Neural crest cell (in vitro differentiated cells): ENCODE measurements at regions not wholly inside any gene's neighbourhood (a gene's known extent, or its start where the extent isn't known, plus 50 kb on each side); places are given as distances from the start of the nearest gene placed in this dataset.

ENCODE experiments used
- DNase-seq: peaks from one replicate; pipeline ENCODE4 v3.0.0; 2021; ENCODE audit warnings: low read depth, mixed read lengths, low spot score
- H3K27ac Mint-ChIP-seq: one replicate; pipeline ENCODE4 v1.8.0; 2021; ENCODE audit warnings: mild to moderate bottlenecking, mixed read lengths; ENCODE audit not compliant: unreplicated experiment
- H3K27me3 Mint-ChIP-seq: 2 replicates; pipeline ENCODE4 v1.8.0; 2021; ENCODE audit warnings: low read depth, mild to moderate bottlenecking, mixed read lengths
- H3K36me3 Mint-ChIP-seq: 2 replicates; pipeline ENCODE4 v1.8.0; 2021; ENCODE audit warnings: low read depth, mild to moderate bottlenecking, mixed read lengths
- H3K4me1 Mint-ChIP-seq: 2 replicates; pipeline ENCODE4 v1.8.0; 2021; ENCODE audit warnings: mixed read lengths
- H3K4me3 Mint-ChIP-seq: one replicate; pipeline ENCODE4 v1.8.0; 2021; ENCODE audit warnings: mild to moderate bottlenecking, mixed read lengths
- H3K9me3 Mint-ChIP-seq: 2 replicates; pipeline ENCODE4 v1.8.0; 2021; ENCODE audit warnings: mixed read lengths
- CTCF ChIP-seq: fragments of 200-600 bp; sonication (generic); conservative IDR thresholded peaks from 2 replicates; pipeline ENCODE4 v1.5.0; 2021; ENCODE audit warnings: antibody characterized with exemption, mild to moderate bottlenecking

- TF ChIP-seq CTCF = no peak
- Mint-ChIP-seq H3K27ac (no peak overlapping the region), H3K9me3 (no peaks in the 10 kb centered on the region), H3K4me1 (peaks cover 15% of the 10 kb centered on the region), H3K36me3 (no peaks in the 10 kb centered on the region), H3K27me3 (peaks cover 18% of the 10 kb centered on the region), H3K4me3 (no peak overlapping the region)
- DNase-seq = no peak
These were observed 106.7 kb upstream of the GGTLC1 start for GRCh38 chr20:24095303-24095702.

- no peak for TF ChIP-seq CTCF
- H3K4me3 Mint-ChIP-seq = no peak overlapping the region
- no peaks in the 10 kb centered on the region for H3K36me3 Mint-ChIP-seq
- DNase-seq = no peak
- no peaks in the 10 kb centered on the region for H3K9me3 Mint-ChIP-seq
- peaks cover 2% of the 10 kb centered on the region for H3K27me3 Mint-ChIP-seq
- H3K4me1 Mint-ChIP-seq = peaks cover 5% of the 10 kb centered on the region
- H3K27ac Mint-ChIP-seq = no peak overlapping the region
These were observed 101.0 kb upstream of the GGTLC1 start for GRCh38 chr20:24089576-24089975.

- no peak overlapping the region for H3K27ac Mint-ChIP-seq
- no peaks in the 10 kb centered on the region for H3K9me3 Mint-ChIP-seq
- H3K36me3 Mint-ChIP-seq = no peaks in the 10 kb centered on the region
- H3K4me1 Mint-ChIP-seq = peaks cover 6% of the 10 kb centered on the region
- no peak for DNase-seq
- H3K4me3 Mint-ChIP-seq = no peak overlapping the region
- no peaks in the 10 kb centered on the region for H3K27me3 Mint-ChIP-seq
- no peak for TF ChIP-seq CTCF
These were observed 97.5 kb upstream of the GGTLC1 start for GRCh38 chr20:24086121-24086520.

- no peaks in the 10 kb centered on the region for H3K27me3 Mint-ChIP-seq
- no peaks in the 10 kb centered on the region for H3K9me3 Mint-ChIP-seq
- H3K27ac Mint-ChIP-seq = no peak overlapping the region
- H3K4me1 Mint-ChIP-seq = peaks cover 6% of the 10 kb centered on the region
- no peak for DNase-seq
- no peak overlapping the region for H3K4me3 Mint-ChIP-seq
- H3K36me3 Mint-ChIP-seq = no peaks in the 10 kb centered on the region
- TF ChIP-seq CTCF = no peak
These were observed 95.7 kb upstream of the GGTLC1 start for GRCh38 chr20:24084281-24084680.

- Mint-ChIP-seq H3K36me3 (no peaks in the 10 kb centered on the region), H3K4me1 (peaks cover 6% of the 10 kb centered on the region), H3K4me3 (no peak overlapping the region), H3K27me3 (no peaks in the 10 kb centered on the region), H3K9me3 (no peaks in the 10 kb centered on the region), H3K27ac (peak overlapping the region; percentile 55)
- no peak for TF ChIP-seq CTCF
- no peak for DNase-seq
These were observed 92.5 kb upstream of the GGTLC1 start for GRCh38 chr20:24081077-24081476.
